ENCODE measurements at regions not wholly inside any gene's neighbourhood (a gene's known extent, or its start where the extent isn't known, plus 50 kb on each side); places are given as distances from the start of the nearest gene placed in this dataset.
"Not testable (repeated sequence)": the region's sequence is repeated elsewhere in the genome, so short reads cannot be mapped to it uniquely, and the experiment has no call there.

- DNase-seq = no peak
Measured at GRCh38 chr1:98325646-98326440, 335.7 kb upstream of the SNX7 start.

- DNase-seq = no peak
Measured at GRCh38 chr1:98323906-98324358, 337.6 kb upstream of the SNX7 start.

GRCh38 chr1:98323388-98323787, 338.1 kb upstream of the SNX7 start:
- DNase-seq = no peak

- no peak for DNase-seq
Measured at GRCh38 chr1:98322966-98323365, 338.6 kb upstream of the SNX7 start.

- no peak for DNase-seq
Measured at GRCh38 chr1:98322086-98322485, 339.4 kb upstream of the SNX7 start.

- no peak for DNase-seq
Measured at GRCh38 chr1:98321191-98321590, 340.3 kb upstream of the SNX7 start.

- no peak for DNase-seq
Measured at GRCh38 chr1:98316286-98316905, 345.1 kb upstream of the SNX7 start.

GRCh38 chr1:98315309-98315708, 346.2 kb upstream of the SNX7 start:
- DNase-seq = no peak

- no peak for DNase-seq
Measured at GRCh38 chr1:98314601-98315000, 346.9 kb upstream of the SNX7 start.

GRCh38 chr1:98306517-98307089, 354.9 kb upstream of the SNX7 start:
- DNase-seq = no peak

GRCh38 chr1:98305362-98305761, 356.2 kb upstream of the SNX7 start:
- DNase-seq = no peak

GRCh38 chr1:98304888-98305287, 356.6 kb upstream of the SNX7 start:
- no peak for DNase-seq

- DNase-seq = no peak
Measured at GRCh38 chr1:98299861-98300260, 361.7 kb upstream of the SNX7 start.

- DNase-seq = no peak
Measured at GRCh38 chr1:98299313-98299712, 362.2 kb upstream of the SNX7 start.

GRCh38 chr1:98298319-98298718, 363.2 kb upstream of the SNX7 start:
- no peak for DNase-seq

GRCh38 chr1:98296681-98297080, 364.8 kb upstream of the SNX7 start:
- no peak for DNase-seq

- DNase-seq = no peak
Measured at GRCh38 chr1:98294127-98294526, 367.4 kb upstream of the SNX7 start.

- DNase-seq = no peak
Measured at GRCh38 chr1:98292994-98293393, 368.5 kb upstream of the SNX7 start.

- no peak for DNase-seq
Measured at GRCh38 chr1:98289311-98289710, 368.5 kb upstream of the DPYD start.

GRCh38 chr1:98288494-98288893, 367.7 kb upstream of the DPYD start:
- DNase-seq = no peak

GRCh38 chr1:98287626-98288025, 366.8 kb upstream of the DPYD start:
- DNase-seq = no peak

- DNase-seq = no peak
Measured at GRCh38 chr1:98286656-98287055, 365.8 kb upstream of the DPYD start.

GRCh38 chr1:98285286-98285685, 364.5 kb upstream of the DPYD start:
- DNase-seq = not testable (repeated sequence)

GRCh38 chr1:98280049-98280448, 359.2 kb upstream of the DPYD start:
- no peak for DNase-seq

Data from activated CD8-positive, alpha-beta memory T cell treated with anti-CD3 and anti-CD28 coated beads for 24 hours (primary cell).